NT2/D1 (cell line): ENCODE measurements at regions not wholly inside any gene's neighbourhood (a gene's known extent, or its start where the extent isn't known, plus 50 kb on each side); places are given as distances from the start of the nearest gene placed in this dataset.

Experiments
- SUZ12 ChIP-seq: IDR thresholded peaks from 2 replicates; pipeline ENCODE4 v1.6.1; 2011; ENCODE audit not compliant: insufficient read length, insufficient read depth; ENCODE audit errors: extremely low read depth
- YY1 ChIP-seq: IDR thresholded peaks from 2 replicates; pipeline ENCODE4 v1.6.1; 2011; ENCODE audit not compliant: insufficient read length, insufficient read depth
- ZNF274 ChIP-seq: IDR thresholded peaks from 2 replicates; pipeline ENCODE4 v1.6.1; 2011; ENCODE audit warnings: mild to moderate bottlenecking, low read depth, low read length

DNA sequence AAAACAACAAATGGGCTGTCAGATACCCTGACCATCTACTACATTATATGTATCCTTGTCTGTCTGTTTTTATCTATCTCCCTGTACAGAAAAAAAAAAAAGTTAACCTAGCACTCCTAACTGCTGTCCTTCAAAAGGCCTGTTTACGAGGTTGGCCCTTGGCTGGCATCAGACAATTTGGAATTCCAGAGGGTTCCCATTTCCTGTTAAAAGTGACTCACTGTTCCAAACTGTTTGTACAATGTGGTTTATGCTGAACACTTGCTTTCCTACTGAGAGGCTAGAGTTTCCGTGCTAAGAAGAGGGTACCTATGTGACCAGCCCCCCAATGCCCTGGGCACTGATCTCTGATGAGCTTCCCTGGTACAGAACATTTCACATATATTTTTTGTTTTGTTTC lies 65.9 kb upstream of the HMGXB4 start:
- TF ChIP-seq YY1 = no peak
- no peak for TF ChIP-seq SUZ12
- no peak for TF ChIP-seq ZNF274
